ENCODE measurements at regions not wholly inside any gene's neighbourhood (a gene's known extent, or its start where the extent isn't known, plus 50 kb on each side); places are given as distances from the start of the nearest gene placed in this dataset.

- ChIA-PET CTCF (interaction anchor here (1.0 to 1.8 kb wide), 2 partner anchors 24 to 72 kb away, joined by 4 to 5 read pairs; no protein-coding TSS in a partner anchor), POLR2A (no interaction called here)
- H3K4me2 ChIP-seq, result peak overlapping the region; percentile 15; the same call in 1 of the 3 replicates
- H3K4me3 ChIP-seq, result no peak overlapping the region
- FAIRE-seq (no peak), ATAC-seq (peak in 1 of 2 experiments; percentile 53; a peak in 1 of 6 replicates), DNase-seq (ENCODE audit: low read depth in 1 of 2, low spot score in 1 of 2) (peak in 1 of 2 experiments; percentile 26)
- no peaks in the 10 kb centered on the region for H3K9me3 ChIP-seq
- 7% methylated on average over 1 of the region's 1 CpG for WGBS (ENCODE audit: missing lambda C conversion rate)
- H3K27ac ChIP-seq, result no peak overlapping the region
- TF ChIP-seq POLR2AphosphoS2 (conservative IDR thresholded peaks at IDR 0.05; ENCODE audit: low read length) (no peak), JUNB (IDR thresholded peaks at IDR 0.05) (no peak), HDAC2 (IDR thresholded peaks at IDR 0.05) (no peak), TP53 (CRISPR knock-in tag; IDR thresholded peaks at IDR 0.05) (no peak), ZSCAN20 (CRISPR knock-in tag; IDR thresholded peaks at IDR 0.05) (no peak), PBX3 (IDR thresholded peaks at IDR 0.05) (no peak), ESRRA (IDR thresholded peaks at IDR 0.05; ENCODE audit: borderline replicate concordance, low read length) (no peak), RFX5 (IDR thresholded peaks at IDR 0.05) (no peak), GATA3 (IDR thresholded peaks at IDR 0.05; ENCODE audit: borderline replicate concordance) (no peak), FOXS1 (CRISPR knock-in tag; IDR thresholded peaks at IDR 0.05) (no peak), KDM1A (IDR thresholded peaks at IDR 0.05; ENCODE audit: low read depth) (no peak), NPAS2 (CRISPR knock-in tag; IDR thresholded peaks at IDR 0.05; ENCODE audit: borderline replicate concordance) (no peak)
- TF ChIP-seq, protein P1, sequence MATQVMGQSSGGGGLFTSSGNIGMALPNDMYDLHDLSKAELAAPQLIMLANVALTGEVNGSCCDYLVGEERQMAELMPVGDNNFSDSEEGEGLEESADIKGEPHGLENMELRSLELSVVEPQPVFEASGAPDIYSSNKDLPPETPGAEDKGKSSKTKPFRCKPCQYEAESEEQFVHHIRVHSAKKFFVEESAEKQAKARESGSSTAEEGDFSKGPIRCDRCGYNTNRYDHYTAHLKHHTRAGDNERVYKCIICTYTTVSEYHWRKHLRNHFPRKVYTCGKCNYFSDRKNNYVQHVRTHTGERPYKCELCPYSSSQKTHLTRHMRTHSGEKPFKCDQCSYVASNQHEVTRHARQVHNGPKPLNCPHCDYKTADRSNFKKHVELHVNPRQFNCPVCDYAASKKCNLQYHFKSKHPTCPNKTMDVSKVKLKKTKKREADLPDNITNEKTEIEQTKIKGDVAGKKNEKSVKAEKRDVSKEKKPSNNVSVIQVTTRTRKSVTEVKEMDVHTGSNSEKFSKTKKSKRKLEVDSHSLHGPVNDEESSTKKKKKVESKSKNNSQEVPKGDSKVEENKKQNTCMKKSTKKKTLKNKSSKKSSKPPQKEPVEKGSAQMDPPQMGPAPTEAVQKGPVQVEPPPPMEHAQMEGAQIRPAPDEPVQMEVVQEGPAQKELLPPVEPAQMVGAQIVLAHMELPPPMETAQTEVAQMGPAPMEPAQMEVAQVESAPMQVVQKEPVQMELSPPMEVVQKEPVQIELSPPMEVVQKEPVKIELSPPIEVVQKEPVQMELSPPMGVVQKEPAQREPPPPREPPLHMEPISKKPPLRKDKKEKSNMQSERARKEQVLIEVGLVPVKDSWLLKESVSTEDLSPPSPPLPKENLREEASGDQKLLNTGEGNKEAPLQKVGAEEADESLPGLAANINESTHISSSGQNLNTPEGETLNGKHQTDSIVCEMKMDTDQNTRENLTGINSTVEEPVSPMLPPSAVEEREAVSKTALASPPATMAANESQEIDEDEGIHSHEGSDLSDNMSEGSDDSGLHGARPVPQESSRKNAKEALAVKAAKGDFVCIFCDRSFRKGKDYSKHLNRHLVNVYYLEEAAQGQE (IDR thresholded peaks at IDR 0.05), result no peak
- H3K4me1 ChIP-seq, result peaks cover 18% of the 10 kb centered on the region; the same call in 2 of the 3 replicates
Measured at GRCh38 chr17:20920815-20921199, 122.0 kb downstream of the USP22 start.

DNA sequence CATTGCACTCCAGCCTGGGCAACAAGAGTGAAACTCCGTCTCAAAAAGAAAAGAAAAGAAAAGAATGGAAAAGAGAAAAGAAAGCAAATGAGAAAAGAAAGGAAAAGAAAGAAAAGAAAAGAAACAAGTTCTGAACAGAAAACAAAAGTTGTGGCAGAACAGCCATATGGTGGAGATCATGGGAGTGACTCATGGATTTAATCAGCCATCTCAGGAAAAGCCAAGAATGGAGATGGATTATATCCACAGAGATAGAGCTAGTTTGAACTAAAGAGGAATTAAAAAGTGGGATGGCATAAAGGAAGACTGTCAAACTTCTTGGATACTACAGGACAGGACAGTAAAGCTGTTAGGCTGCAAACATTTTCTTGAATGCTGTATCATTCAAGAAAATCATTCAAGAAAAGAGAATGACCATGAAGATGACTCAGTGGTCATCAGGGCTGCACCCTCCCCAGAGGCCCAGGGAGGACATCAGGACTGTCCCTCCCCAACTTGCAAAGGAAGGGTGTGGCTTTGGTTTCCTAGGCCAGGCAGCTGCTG lies 120.6 kb downstream of the USP22 start:
- DNase-seq (ENCODE audit: low read depth in 1 of 2, low spot score in 1 of 2) (peak in 1 of 2 experiments; percentile 33), ATAC-seq (peak in 1 of 2 experiments; percentile 47; a peak in 1 of 6 replicates), FAIRE-seq (no peak)
- Histone ChIP-seq H3K9me3 (no peaks in the 10 kb centered on the region), H3K4me3 (no peak overlapping the region), H3K4me2 (peak overlapping the region; percentile 13; the same call in 2 of the 3 replicates), H3K27ac (no peak overlapping the region), H3K4me1 (peaks cover 18% of the 10 kb centered on the region; the same call in 2 of the 3 replicates)
- 89% methylated on average over 1 of the region's 1 CpG for WGBS (ENCODE audit: missing lambda C conversion rate)
- ChIA-PET CTCF (interaction anchor here (1.8 kb wide), 1 partner anchor 23 kb away, joined by 5 read pairs; no protein-coding TSS in a partner anchor), POLR2A (no interaction called here)
- TF ChIP-seq CBX2 (IDR thresholded peaks at IDR 0.05; ENCODE audit: borderline replicate concordance, low read depth), result no peak
- TF ChIP-seq, protein P2, sequence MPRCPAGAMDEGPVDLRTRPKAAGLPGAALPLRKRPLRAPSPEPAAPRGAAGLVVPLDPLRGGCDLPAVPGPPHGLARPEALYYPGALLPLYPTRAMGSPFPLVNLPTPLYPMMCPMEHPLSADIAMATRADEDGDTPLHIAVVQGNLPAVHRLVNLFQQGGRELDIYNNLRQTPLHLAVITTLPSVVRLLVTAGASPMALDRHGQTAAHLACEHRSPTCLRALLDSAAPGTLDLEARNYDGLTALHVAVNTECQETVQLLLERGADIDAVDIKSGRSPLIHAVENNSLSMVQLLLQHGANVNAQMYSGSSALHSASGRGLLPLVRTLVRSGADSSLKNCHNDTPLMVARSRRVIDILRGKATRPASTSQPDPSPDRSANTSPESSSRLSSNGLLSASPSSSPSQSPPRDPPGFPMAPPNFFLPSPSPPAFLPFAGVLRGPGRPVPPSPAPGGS (IDR thresholded peaks at IDR 0.05), result no peak
- TF ChIP-seq FOSL2 (IDR thresholded peaks at IDR 0.05), result no peak
- peak; percentile 25; the same call in 1 of the 2 replicates for TF ChIP-seq FOSL2 (CRISPR knock-in tag; IDR thresholded peaks at IDR 0.05)
- TF ChIP-seq, protein P3, sequence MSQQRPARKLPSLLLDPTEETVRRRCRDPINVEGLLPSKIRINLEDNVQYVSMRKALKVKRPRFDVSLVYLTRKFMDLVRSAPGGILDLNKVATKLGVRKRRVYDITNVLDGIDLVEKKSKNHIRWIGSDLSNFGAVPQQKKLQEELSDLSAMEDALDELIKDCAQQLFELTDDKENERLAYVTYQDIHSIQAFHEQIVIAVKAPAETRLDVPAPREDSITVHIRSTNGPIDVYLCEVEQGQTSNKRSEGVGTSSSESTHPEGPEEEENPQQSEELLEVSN (IDR thresholded peaks at IDR 0.05; ENCODE audit: borderline replicate concordance, low read depth), result no peak
- no peak for TF ChIP-seq CBX8 (IDR thresholded peaks at IDR 0.05)
- no peak for TF ChIP-seq HES2 (IDR thresholded peaks at IDR 0.05)
- TF ChIP-seq SREBF2 (IDR thresholded peaks at IDR 0.05), result no peak
- no peak for TF ChIP-seq EHMT2 (IDR thresholded peaks at IDR 0.05; ENCODE audit: low read depth)

All from A549 (cell line).